ENCODE measurements at regions not wholly inside any gene's neighbourhood (a gene's known extent, or its start where the extent isn't known, plus 50 kb on each side); places are given as distances from the start of the nearest gene placed in this dataset.

- intact Hi-C loops (cut with DNase I; ENCODE audit: low total_unique reads): no loop called here
- Histone ChIP-seq H3K4me3 (no peak overlapping the region), H3K4me1 (no peaks in the 10 kb centered on the region), H3K27me3 (peaks cover 0 to 3% of the 10 kb centered on the region in 2 donors), H3K9me3 (no peaks in the 10 kb centered on the region), H3K36me3 (no peaks in the 10 kb centered on the region), H3K27ac (no peak overlapping the region)
- DNase-seq (ENCODE audit: low spot score in 2 of 2): no peak
- no peak for TF ChIP-seq CTCF (IDR thresholded peaks at IDR 0.05)
- TF ChIP-seq POLR2AphosphoS5 (IDR thresholded peaks at IDR 0.05): no peak
- no peak for TF ChIP-seq POLR2A (IDR thresholded peaks at IDR 0.05)
Measured at GRCh38 chr1:4894566-4894965, 240.2 kb downstream of the AJAP1 start.

GRCh38 chr1:4880626-4881025 is 226.2 kb downstream of the AJAP1 start:
- TF ChIP-seq CTCF (IDR thresholded peaks at IDR 0.05): no peak
- TF ChIP-seq POLR2A (IDR thresholded peaks at IDR 0.05): no peak
- no peak for TF ChIP-seq POLR2AphosphoS5 (IDR thresholded peaks at IDR 0.05)
- no peak overlapping the region for H3K4me3 ChIP-seq
- H3K36me3 ChIP-seq: no peaks in the 10 kb centered on the region
- H3K27ac ChIP-seq: no peak overlapping the region
- no peak for DNase-seq (ENCODE audit: low spot score in 2 of 2)
- no peaks in the 10 kb centered on the region for H3K9me3 ChIP-seq
- no peaks in the 10 kb centered on the region for H3K4me1 ChIP-seq
- peaks cover 0 to 7% of the 10 kb centered on the region in 2 donors for H3K27me3 ChIP-seq
- intact Hi-C loops (cut with DNase I; ENCODE audit: low total_unique reads): no loop called here

- Histone ChIP-seq H3K9me3 (no peaks in the 10 kb centered on the region), H3K4me1 (no peaks in the 10 kb centered on the region), H3K4me3 (no peak overlapping the region), H3K36me3 (no peaks in the 10 kb centered on the region), H3K27ac (no peak overlapping the region), H3K27me3 (peaks cover 0 to 7% of the 10 kb centered on the region in 2 donors)
- no peak for TF ChIP-seq CTCF (IDR thresholded peaks at IDR 0.05)
- DNase-seq (ENCODE audit: low spot score in 2 of 2): no peak
- intact Hi-C loops (cut with DNase I; ENCODE audit: low total_unique reads): no loop called here
Measured at GRCh38 chr1:4877426-4877825, 223.0 kb downstream of the AJAP1 start.

GRCh38 chr1:4871373-4871772 is 217.0 kb downstream of the AJAP1 start:
- no peaks in the 10 kb centered on the region for H3K27me3 ChIP-seq
- no peak for DNase-seq (ENCODE audit: low spot score in 2 of 2)
- no peaks in the 10 kb centered on the region for H3K4me1 ChIP-seq
- peaks cover 0 to 3% of the 10 kb centered on the region in 2 donors for H3K9me3 ChIP-seq
- intact Hi-C loops (cut with DNase I; ENCODE audit: low total_unique reads): no loop called here
- TF ChIP-seq POLR2AphosphoS5 (IDR thresholded peaks at IDR 0.05) (no peak), POLR2A (IDR thresholded peaks at IDR 0.05) (no peak), CTCF (IDR thresholded peaks at IDR 0.05) (no peak)
- H3K36me3 ChIP-seq: no peaks in the 10 kb centered on the region
- H3K4me3 ChIP-seq: no peak overlapping the region
- no peak overlapping the region for H3K27ac ChIP-seq

GRCh38 chr1:4868521-4868920 is 214.1 kb downstream of the AJAP1 start:
- Histone ChIP-seq H3K27ac (no peak overlapping the region), H3K36me3 (no peaks in the 10 kb centered on the region), H3K9me3 (peaks cover 0 to 3% of the 10 kb centered on the region in 2 donors), H3K27me3 (no peaks in the 10 kb centered on the region), H3K4me3 (no peak overlapping the region), H3K4me1 (no peaks in the 10 kb centered on the region)
- DNase-seq (ENCODE audit: low spot score in 2 of 2): no peak
- no peak for TF ChIP-seq POLR2A (IDR thresholded peaks at IDR 0.05)
- no peak for TF ChIP-seq CTCF (IDR thresholded peaks at IDR 0.05)
- TF ChIP-seq POLR2AphosphoS5 (IDR thresholded peaks at IDR 0.05): no peak
- intact Hi-C loops (cut with DNase I; ENCODE audit: low total_unique reads): no loop called here

Measured in breast epithelium (tissue), 4 donors.